ENCODE measurements at regions not wholly inside any gene's neighbourhood (a gene's known extent, or its start where the extent isn't known, plus 50 kb on each side); places are given as distances from the start of the nearest gene placed in this dataset.

- DNase-seq (ENCODE audit: low spot score): no peak
These were observed 717.3 kb downstream of the MRPL39 start for GRCh38 chr21:24890021-24890420.

GRCh38 chr21:24881506-24881905, 725.8 kb downstream of the MRPL39 start:
- DNase-seq (ENCODE audit: low spot score): no peak

DNA sequence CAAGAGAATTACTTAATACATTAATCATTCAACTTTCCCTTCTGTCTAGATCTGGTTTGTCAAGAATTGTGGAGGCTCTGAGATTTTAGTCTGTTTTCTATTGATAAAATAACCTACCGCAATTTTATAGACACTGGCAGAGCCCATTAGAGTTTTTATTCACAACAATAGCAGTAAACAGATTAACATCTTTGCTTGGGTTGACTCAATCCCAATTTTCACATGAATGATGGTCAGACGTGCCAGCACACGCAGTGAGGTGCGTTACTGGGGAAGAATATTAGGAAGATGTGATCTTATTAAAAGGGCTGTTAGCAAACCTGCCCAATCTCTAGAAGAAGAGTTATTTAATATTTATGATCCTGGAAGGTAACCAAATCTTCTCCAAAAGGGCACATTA, 736.6 kb downstream of the MRPL39 start:
- no peak for DNase-seq (ENCODE audit: low spot score)

DNA sequence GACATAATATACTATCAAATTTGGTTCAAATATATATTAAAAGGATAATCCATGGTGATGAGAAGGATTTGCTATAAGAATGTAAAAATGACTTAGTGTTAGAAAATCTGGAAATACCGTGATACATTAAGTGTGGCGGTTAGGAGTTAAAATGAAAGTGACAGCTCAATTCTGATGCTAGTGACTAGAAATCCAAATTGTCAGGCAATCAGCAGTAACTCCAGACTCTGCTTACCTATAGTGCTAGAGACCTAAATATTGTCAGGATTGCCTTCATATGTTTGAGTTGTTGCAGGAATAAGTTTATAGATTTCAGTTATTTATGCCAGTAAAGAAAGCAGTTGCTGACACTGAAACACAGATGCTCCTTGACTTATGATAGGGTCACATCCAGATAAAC, 737.4 kb downstream of the MRPL39 start:
- DNase-seq (ENCODE audit: low spot score): no peak

- no peak for DNase-seq (ENCODE audit: low spot score)
These were observed 739.2 kb downstream of the MRPL39 start for GRCh38 chr21:24868117-24868516.

GRCh38 chr21:24861471-24861870, 745.8 kb downstream of the MRPL39 start:
- DNase-seq (ENCODE audit: low spot score): no peak

DNA sequence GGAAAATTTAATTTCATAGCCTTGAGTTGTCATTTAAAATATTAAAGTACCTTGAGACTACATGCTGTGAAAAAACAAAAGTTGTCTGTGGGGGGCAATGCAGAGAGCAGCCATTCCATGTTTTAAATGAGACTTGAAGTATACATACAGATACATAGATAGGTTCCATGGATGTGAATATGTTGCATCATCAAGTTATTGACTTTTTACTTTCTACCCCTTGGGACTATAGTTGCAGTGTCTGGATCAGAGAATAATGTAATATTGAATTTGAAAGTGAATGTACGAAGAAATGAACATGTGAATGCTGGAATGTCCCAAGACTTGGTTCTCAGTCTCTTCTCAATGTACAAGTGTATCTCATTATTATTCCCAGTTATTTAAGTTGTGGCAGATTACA, 751.0 kb downstream of the MRPL39 start:
- DNase-seq (ENCODE audit: low spot score): no peak

- no peak for DNase-seq (ENCODE audit: low spot score)
These were observed 754.6 kb downstream of the MRPL39 start for GRCh38 chr21:24852610-24853195.

DNA sequence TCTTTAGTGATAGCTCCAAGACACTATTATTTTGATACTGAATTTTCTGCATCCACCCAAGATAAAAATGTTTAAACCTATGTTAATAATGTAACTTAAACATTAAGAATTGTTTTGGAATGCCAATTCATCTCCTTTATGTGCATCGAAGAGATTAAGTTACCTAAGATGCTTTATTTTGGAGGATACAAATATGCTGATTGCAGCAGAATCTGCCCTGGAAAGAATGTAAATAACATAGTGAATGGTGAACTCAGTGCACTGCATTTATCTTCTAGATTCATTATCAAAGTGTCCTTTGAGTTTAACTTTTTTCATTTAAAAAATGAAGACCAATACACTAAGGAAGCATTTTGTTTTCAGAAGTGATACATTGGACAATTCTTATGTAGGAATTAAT, 757.2 kb downstream of the MRPL39 start:
- DNase-seq (ENCODE audit: low spot score): no peak

DNA sequence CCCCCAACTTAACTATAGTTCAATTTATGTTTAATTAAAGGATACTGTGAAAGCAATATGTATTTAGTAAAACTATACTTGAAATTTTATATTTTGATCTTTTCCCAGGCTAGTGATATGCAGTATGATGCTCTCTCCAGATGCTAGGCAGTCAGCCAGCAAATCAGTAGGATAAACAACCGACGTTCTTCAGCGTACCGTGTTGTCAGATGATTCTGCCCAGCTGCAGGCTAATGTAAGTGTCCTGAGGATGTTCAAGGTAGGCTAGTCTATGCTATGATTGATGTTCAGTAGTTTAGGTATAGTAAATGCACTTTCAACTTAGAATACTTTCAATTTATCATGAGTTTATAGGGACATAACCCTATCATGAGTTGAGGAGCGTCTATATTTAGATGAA, 762.6 kb downstream of the MRPL39 start:
- no peak for DNase-seq (ENCODE audit: low spot score)

GRCh38 chr21:24840287-24840686, 767.0 kb downstream of the MRPL39 start:
- no peak for DNase-seq (ENCODE audit: low spot score)

DNA sequence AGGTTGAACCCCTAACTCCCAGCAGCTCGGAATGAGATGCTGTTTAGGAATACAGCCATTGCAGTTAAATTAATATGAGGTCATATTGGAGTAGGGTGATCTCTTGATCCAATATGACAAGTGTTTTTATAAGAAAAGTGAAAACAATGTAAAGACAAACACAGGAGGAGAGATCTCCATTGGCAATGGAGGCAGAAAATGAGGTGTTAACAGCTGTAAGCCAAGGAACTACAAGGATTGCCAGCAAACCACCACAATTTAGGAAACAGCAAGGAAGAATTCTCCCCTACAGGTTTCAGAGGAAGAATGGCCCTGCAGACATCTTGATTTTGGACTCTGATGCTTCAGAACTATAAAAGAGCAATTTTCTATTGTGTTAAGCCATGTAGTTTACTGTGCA, 774.3 kb downstream of the MRPL39 start:
- no peak for DNase-seq (ENCODE audit: low spot score)

- no peak for DNase-seq (ENCODE audit: low spot score)
These were observed 777.9 kb downstream of the MRPL39 start for GRCh38 chr21:24829397-24829796.

- DNase-seq (ENCODE audit: low spot score): no peak
These were observed 780.5 kb downstream of the MRPL39 start for GRCh38 chr21:24826822-24827221.

GRCh38 chr21:24825348-24825747, 781.9 kb downstream of the MRPL39 start:
- DNase-seq (ENCODE audit: low spot score): no peak

GRCh38 chr21:24824209-24824608, 783.1 kb downstream of the MRPL39 start:
- DNase-seq (ENCODE audit: low spot score): no peak

- no peak for DNase-seq (ENCODE audit: low spot score)
These were observed 784.0 kb downstream of the MRPL39 start for GRCh38 chr21:24823247-24823646.

- DNase-seq (ENCODE audit: low spot score): no peak
These were observed 822.2 kb downstream of the MRPL39 start for GRCh38 chr21:24785033-24785432.

DNA sequence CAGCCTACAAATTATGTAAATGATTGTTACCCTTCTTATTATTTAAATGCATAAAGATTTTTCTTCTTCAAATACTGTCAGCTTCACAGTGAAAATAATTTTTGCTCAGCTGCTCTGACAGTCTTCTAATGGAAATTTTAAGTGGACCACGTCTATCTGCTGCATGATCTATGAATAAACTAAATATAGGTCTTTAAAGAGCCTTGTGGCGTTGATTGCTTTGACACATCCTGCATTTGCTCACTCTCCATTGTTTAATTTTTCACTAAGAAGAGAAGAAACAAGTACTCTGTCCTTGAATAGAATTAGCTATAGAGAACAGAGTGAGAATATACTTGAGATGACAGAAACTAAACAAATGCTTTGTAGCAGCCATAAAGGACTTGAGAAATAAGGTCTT, 826.1 kb downstream of the MRPL39 start:
- no peak for DNase-seq (ENCODE audit: low spot score)

- DNase-seq (ENCODE audit: low spot score): no peak
These were observed 847.8 kb downstream of the MRPL39 start for GRCh38 chr21:24759348-24760075.

GRCh38 chr21:24738063-24738462, 869.2 kb downstream of the MRPL39 start:
- DNase-seq (ENCODE audit: low spot score): no peak

- DNase-seq (ENCODE audit: low spot score): no peak
These were observed 869.9 kb downstream of the MRPL39 start for GRCh38 chr21:24737296-24737850.

GRCh38 chr21:24730661-24731060, 876.6 kb downstream of the MRPL39 start:
- no peak for DNase-seq (ENCODE audit: low spot score)

DNA sequence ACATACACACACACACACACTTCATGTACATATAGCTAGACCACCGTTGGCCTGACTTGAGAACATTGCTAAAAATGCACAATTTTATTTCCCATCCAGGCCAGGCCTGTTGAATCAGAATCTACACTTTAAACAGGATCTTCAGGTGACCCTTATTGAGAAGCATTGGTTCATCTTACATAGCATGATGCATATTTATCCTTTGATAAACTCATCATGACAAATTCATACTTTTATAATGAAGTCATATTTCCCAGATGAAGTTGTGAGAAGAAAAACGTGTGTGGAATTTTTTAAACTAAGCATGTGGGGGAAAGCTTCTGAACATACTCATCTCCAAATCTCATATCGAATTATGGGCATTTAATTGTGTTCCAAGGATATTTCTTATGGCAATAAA, 877.7 kb downstream of the MRPL39 start:
- no peak for DNase-seq (ENCODE audit: low spot score)

Measured in CD4-positive, alpha-beta T cell treated with Interleukin-2 at 100 ng/mL for 4 hours (primary cell).